Suprapubic skin (tissue), 4 donors: ENCODE measurements at regions not wholly inside any gene's neighbourhood (a gene's known extent, or its start where the extent isn't known, plus 50 kb on each side); places are given as distances from the start of the nearest gene placed in this dataset.

Experiments
- POLR2A ChIP-seq, 2 donors: fragments of 450-650 bp; IDR thresholded peaks; one replicate each; pipeline ENCODE4 v1.6.1; 2017; ENCODE audit warnings: antibody characterized with exemption in 2 of 2, mild to moderate bottlenecking in 2 of 2, moderate library complexity in 2 of 2
- POLR2AphosphoS5 ChIP-seq, 3 donors: sonication (generic); formaldehyde crosslinking; IDR thresholded peaks; one replicate each; pipeline ENCODE4 v1.6.1; 2017; ENCODE audit warnings: antibody characterized with exemption in 3 of 3
- TF ChIP-seq, protein P1 (sequence below), 2 donors: fragments of 200-600 bp in 1 of 2; fragments of 450-650 bp in 1 of 2; sonication (generic) in 1 of 2; IDR thresholded peaks; one replicate each; pipeline ENCODE4 v1.5.1; 2016 to 2019; ENCODE audit warnings: antibody characterized with exemption in 2 of 2, mild to moderate bottlenecking in 1 of 2, moderate library complexity in 1 of 2

DNA sequence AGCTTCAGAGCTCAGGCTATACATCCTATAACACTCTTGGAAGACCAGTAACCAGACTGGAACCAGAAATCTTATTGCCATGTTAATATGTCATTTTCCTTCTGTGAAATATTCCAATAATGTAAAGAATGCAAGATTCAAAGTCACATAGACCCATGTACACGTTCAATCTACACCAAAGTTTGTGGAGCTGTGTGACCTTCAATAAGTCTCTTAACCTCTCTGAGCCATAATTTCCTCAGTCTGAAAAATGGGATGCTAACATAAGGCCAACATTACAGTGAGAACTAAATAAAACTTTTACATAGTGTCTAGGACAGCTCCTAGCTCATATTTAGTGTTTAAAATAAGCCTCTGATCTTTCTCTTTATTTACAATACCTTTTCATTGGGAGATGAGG is 70.4 kb downstream of the ARRDC3 start:
- no peak for TF ChIP-seq POLR2AphosphoS5 (IDR thresholded peaks at IDR 0.05)
- TF ChIP-seq, protein P1, sequence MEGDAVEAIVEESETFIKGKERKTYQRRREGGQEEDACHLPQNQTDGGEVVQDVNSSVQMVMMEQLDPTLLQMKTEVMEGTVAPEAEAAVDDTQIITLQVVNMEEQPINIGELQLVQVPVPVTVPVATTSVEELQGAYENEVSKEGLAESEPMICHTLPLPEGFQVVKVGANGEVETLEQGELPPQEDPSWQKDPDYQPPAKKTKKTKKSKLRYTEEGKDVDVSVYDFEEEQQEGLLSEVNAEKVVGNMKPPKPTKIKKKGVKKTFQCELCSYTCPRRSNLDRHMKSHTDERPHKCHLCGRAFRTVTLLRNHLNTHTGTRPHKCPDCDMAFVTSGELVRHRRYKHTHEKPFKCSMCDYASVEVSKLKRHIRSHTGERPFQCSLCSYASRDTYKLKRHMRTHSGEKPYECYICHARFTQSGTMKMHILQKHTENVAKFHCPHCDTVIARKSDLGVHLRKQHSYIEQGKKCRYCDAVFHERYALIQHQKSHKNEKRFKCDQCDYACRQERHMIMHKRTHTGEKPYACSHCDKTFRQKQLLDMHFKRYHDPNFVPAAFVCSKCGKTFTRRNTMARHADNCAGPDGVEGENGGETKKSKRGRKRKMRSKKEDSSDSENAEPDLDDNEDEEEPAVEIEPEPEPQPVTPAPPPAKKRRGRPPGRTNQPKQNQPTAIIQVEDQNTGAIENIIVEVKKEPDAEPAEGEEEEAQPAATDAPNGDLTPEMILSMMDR (IDR thresholded peaks at IDR 0.05), result no peak
- no peak for TF ChIP-seq POLR2A (IDR thresholded peaks at IDR 0.05)
